H1 (cell line): ENCODE measurements at regions not wholly inside any gene's neighbourhood (a gene's known extent, or its start where the extent isn't known, plus 50 kb on each side); places are given as distances from the start of the nearest gene placed in this dataset.

Experiments used
- CTCF ChIA-PET: fragments of 300-600 bp; sonication (Branson Sonifier 250); formaldehyde crosslinking; loops from one replicate; lab custom pipeline; 2021; ENCODE audit not compliant: partially characterized antibody; lab: Charles Lee
- POLR2A ChIA-PET: fragments of 300-600 bp; sonication (Branson Sonifier 250); formaldehyde crosslinking; loops from one replicate; lab custom pipeline; 2021; ENCODE audit warnings: inconsistent platforms; ENCODE audit not compliant: partially characterized antibody; lab: Charles Lee
- DNase-seq, 2 experiments: peaks; one replicate each; pipeline versions ENCODE4 v3.0.0 to v3.0.0-alpha.2; 2010 to 2022; ENCODE audit warnings: low spot score in 2 of 2, low read depth in 1 of 2, mixed read lengths in 1 of 2
- FAIRE-seq: peaks from 2 replicates; lab custom pipeline; 2011; peaks lifted over from hg19 to GRCh38; lab: Jason Lieb, UNC
- H2AFZ ChIP-seq: 2 replicates; pipeline ENCODE4 v1.8.1; 2012; ENCODE audit warnings: low read length, inconsistent platforms
- H2AK5ac ChIP-seq: 2 replicates; pipeline ENCODE4 v1.6.1; 2013; ENCODE audit warnings: low read depth, low read length
- H2BK120ac ChIP-seq: replicated peaks from 2 replicates; pipeline ENCODE3; 2013; ENCODE audit warnings: low read depth, low read length, inconsistent platforms
- H2BK12ac ChIP-seq: 2 replicates; pipeline ENCODE4 v1.6.1; 2013; ENCODE audit warnings: low read depth, low read length
- H2BK15ac ChIP-seq: 2 replicates; pipeline ENCODE4 v1.6.1; 2013; ENCODE audit warnings: low read length
- H2BK20ac ChIP-seq: 2 replicates; pipeline ENCODE4 v1.6.1; 2013; ENCODE audit warnings: low read length
- H2BK5ac ChIP-seq: 2 replicates; pipeline ENCODE4 v1.6.1; 2013; ENCODE audit warnings: low read depth, low read length
- H3K14ac ChIP-seq: 2 replicates; pipeline ENCODE4 v1.6.1; 2013; ENCODE audit warnings: inconsistent platforms; ENCODE audit not compliant: insufficient read length
- H3K18ac ChIP-seq: 2 replicates; pipeline ENCODE4 v1.6.1; 2013; ENCODE audit warnings: low read length; ENCODE audit errors: extremely low read depth
- H3K23ac ChIP-seq: 2 replicates; pipeline ENCODE4 v1.6.1; 2013; ENCODE audit warnings: inconsistent platforms; ENCODE audit not compliant: insufficient read length
- H3K23me2 ChIP-seq: 2 replicates; pipeline ENCODE4 v1.6.1; 2013; ENCODE audit warnings: low read depth, low read length
- H3K27ac ChIP-seq: 2 replicates; pipeline ENCODE4 v1.6.1; 2011; ENCODE audit warnings: low read depth, low read length, inconsistent platforms
- H3K27me3 ChIP-seq, 4 experiments: replicated peaks in 1 of 4; 1 replicate in 1 of 4; 2 replicates in 3 of 4; pipeline versions ENCODE4 v1.6.1 to v1.8.1; 2011 to 2013; ENCODE audit warnings: low read length in 3 of 4, mild to moderate bottlenecking in 3 of 4, inconsistent platforms in 2 of 4, mixed read lengths in 2 of 4, moderate library complexity in 1 of 4; ENCODE audit not compliant: control insufficient read depth in 3 of 4, insufficient read depth in 3 of 4; ENCODE audit errors: extremely low read depth in 1 of 4
- H3K36me3 ChIP-seq, 4 experiments: 2 replicates each; pipeline versions ENCODE4 v1.6.1 to v1.8.1; 2011 to 2013; ENCODE audit warnings: mild to moderate bottlenecking in 4 of 4, low read length in 3 of 4, moderate library complexity in 2 of 4, control low read depth in 1 of 4, inconsistent platforms in 1 of 4; ENCODE audit not compliant: insufficient read depth in 4 of 4, control insufficient read depth in 2 of 4
- H3K4ac ChIP-seq: replicated peaks from 2 replicates; pipeline ENCODE3; 2013; ENCODE audit warnings: low read length, low read depth, mixed read lengths, inconsistent platforms; ENCODE audit not compliant: insufficient read length
- H3K4me1 ChIP-seq, 4 experiments: replicated peaks in 1 of 4; 1 replicate in 1 of 4; 2 replicates in 3 of 4; pipeline versions ENCODE4 v1.6.1 to v1.8.1; 2011 to 2013; ENCODE audit warnings: low read length in 3 of 4, inconsistent platforms in 2 of 4, mixed read lengths in 1 of 4; ENCODE audit not compliant: insufficient read depth in 4 of 4, control insufficient read depth in 3 of 4
- H3K4me2 ChIP-seq, 2 experiments: 2 replicates each; pipeline versions ENCODE4 v1.6.1 to v1.8.1; 2011 to 2013; ENCODE audit warnings: low read depth in 2 of 2, low read length in 2 of 2, control low read depth in 1 of 2, inconsistent platforms in 1 of 2, mild to moderate bottlenecking in 1 of 2; ENCODE audit not compliant: insufficient read depth in 1 of 2
- H3K4me3 ChIP-seq, 4 experiments: fragments of 200-600, 300-600 bp in 1 of 4; sonication (generic), shearing (Covaris generic), sonication (Bioruptor Twin) in 1 of 4; 2 replicates each; pipeline versions ENCODE4 v1.5.1 to v1.8.1; 2011 to 2016; ENCODE audit warnings: low read length in 4 of 4, low read depth in 3 of 4, control low read depth in 2 of 4, inconsistent platforms in 2 of 4, mild to moderate bottlenecking in 2 of 4, mixed read lengths in 1 of 4, moderate library complexity in 1 of 4; ENCODE audit not compliant: insufficient read depth in 2 of 4; ENCODE audit errors: extremely low read depth in 1 of 4
- H3K56ac ChIP-seq: replicated peaks from 2 replicates; pipeline ENCODE3; 2013; ENCODE audit warnings: low read depth, mild to moderate bottlenecking, mixed read lengths, low read length, inconsistent platforms; ENCODE audit not compliant: insufficient read length
- H3K79me1 ChIP-seq: 2 replicates; pipeline ENCODE4 v1.6.1; 2013; ENCODE audit warnings: low read depth, low read length, control low read depth
- H3K79me2 ChIP-seq, 2 experiments: 2 replicates each; pipeline versions ENCODE4 v1.6.1 to v1.8.1; 2012 to 2013; ENCODE audit warnings: low read length in 2 of 2, mild to moderate bottlenecking in 2 of 2, inconsistent platforms in 1 of 2; ENCODE audit not compliant: insufficient read depth in 2 of 2, control insufficient read depth in 1 of 2
- H3K9ac ChIP-seq, 4 experiments: replicated peaks in 1 of 4; 1 replicate in 1 of 4; 2 replicates in 3 of 4; pipeline versions ENCODE4 v1.6.1 to v1.8.1; 2011 to 2013; ENCODE audit warnings: low read depth in 3 of 4, low read length in 3 of 4, control low read depth in 2 of 4, mild to moderate bottlenecking in 2 of 4, moderate library complexity in 2 of 4, inconsistent platforms in 1 of 4; ENCODE audit errors: extremely low read depth in 1 of 4
- H3K9me3 ChIP-seq, 2 experiments: 2 replicates each; pipeline versions ENCODE4 v1.6.1 to v1.8.1; 2012 to 2013; ENCODE audit warnings: mild to moderate bottlenecking in 2 of 2, moderate library complexity in 2 of 2, control low read depth in 1 of 2, inconsistent platforms in 1 of 2, low read depth in 1 of 2, low read length in 1 of 2, mixed read lengths in 1 of 2; ENCODE audit not compliant: insufficient read depth in 2 of 2
- H4K20me1 ChIP-seq, 2 experiments: replicated peaks in 1 of 2; 2 replicates each; pipeline versions ENCODE3 to v1.8.1; 2011 to 2013; ENCODE audit warnings: inconsistent platforms in 2 of 2, low read length in 2 of 2, mild to moderate bottlenecking in 1 of 2; ENCODE audit not compliant: insufficient read depth in 2 of 2, control insufficient read depth in 1 of 2
- H4K5ac ChIP-seq: 2 replicates; pipeline ENCODE4 v1.6.1; 2013; ENCODE audit warnings: low read length, low read depth, mixed read lengths, inconsistent platforms; ENCODE audit not compliant: insufficient read length
- H4K8ac ChIP-seq: 2 replicates; pipeline ENCODE4 v1.8.0; 2013; ENCODE audit warnings: mild to moderate bottlenecking, moderate library complexity, low read length, inconsistent platforms; ENCODE audit not compliant: insufficient read depth; ENCODE audit errors: extremely low read depth
- H4K91ac ChIP-seq: replicated peaks from 2 replicates; pipeline ENCODE3; 2013; ENCODE audit warnings: low read length, mixed read lengths, inconsistent platforms; ENCODE audit not compliant: insufficient read length
- CHD2 ChIP-seq: IDR thresholded peaks from 2 replicates; pipeline ENCODE4 v1.6.1; 2012; ENCODE audit warnings: low read length, improper control_type of control experiment
- CTBP2 ChIP-seq: IDR thresholded peaks from 2 replicates; pipeline ENCODE4 v1.7.0; 2011; ENCODE audit warnings: borderline replicate concordance, mild to moderate bottlenecking, moderate library complexity, mixed read lengths, low read length; ENCODE audit not compliant: insufficient read depth, insufficient read length
- EGR1 ChIP-seq: IDR thresholded peaks from 2 replicates; pipeline ENCODE4 v1.6.1; 2011; ENCODE audit warnings: low read depth, low read length, borderline replicate concordance
- GABPA ChIP-seq: IDR thresholded peaks from 2 replicates; pipeline ENCODE4 v1.6.1; 2011; ENCODE audit warnings: mild to moderate bottlenecking, low read length, moderate library complexity, borderline replicate concordance; ENCODE audit not compliant: insufficient read depth
- JUN ChIP-seq: IDR thresholded peaks from 2 replicates; pipeline ENCODE4 v1.6.1; 2011; ENCODE audit warnings: low read depth, mild to moderate bottlenecking, improper control_type of control experiment, low read length
- KDM5A ChIP-seq: fragments of 200-600 bp; IDR thresholded peaks from 2 replicates; pipeline ENCODE4 v1.7.1; 2012; ENCODE audit warnings: mild to moderate bottlenecking, low read length, inconsistent platforms, mixed read lengths
- NANOG ChIP-seq: IDR thresholded peaks from 2 replicates; pipeline ENCODE4 v1.6.1; 2011; ENCODE audit warnings: low read length, low read depth, mild to moderate bottlenecking, inconsistent platforms; ENCODE audit not compliant: insufficient read depth, poor library complexity, severe bottlenecking
- NRF1 ChIP-seq: IDR thresholded peaks from 2 replicates; pipeline ENCODE4 v1.6.1; 2011; ENCODE audit warnings: mild to moderate bottlenecking, low read depth, low read length, improper control_type of control experiment
- PHF8 ChIP-seq: fragments of 200-600 bp; sonication (generic); conservative IDR thresholded peaks from 2 replicates; pipeline ENCODE4 v1.7.1; 2012; ENCODE audit warnings: low read depth, mild to moderate bottlenecking, inconsistent platforms, low read length, moderate library complexity
- SAP30 ChIP-seq: fragments of 300-600 bp; sonication (generic); IDR thresholded peaks from 2 replicates; pipeline ENCODE4 v1.7.1; 2012; ENCODE audit warnings: low read length, moderate library complexity, mild to moderate bottlenecking, inconsistent platforms; ENCODE audit not compliant: insufficient read depth, insufficient replicate concordance
- SIN3A ChIP-seq, 2 experiments: IDR thresholded peaks in 1 of 2; conservative IDR thresholded peaks in 1 of 2; 2 replicates each; pipeline ENCODE4 v1.6.1; 2011 to 2012; ENCODE audit warnings: low read length in 2 of 2, improper control_type of control experiment in 1 of 2, low read depth in 1 of 2, mild to moderate bottlenecking in 1 of 2
- SIRT6 ChIP-seq: IDR thresholded peaks from one replicate; pipeline ENCODE4 v1.7.1; 2012; ENCODE audit warnings: low read length, inconsistent platforms
- SP4 ChIP-seq: IDR thresholded peaks from 2 replicates; pipeline ENCODE4 v1.6.1; 2012; ENCODE audit warnings: low read length, inconsistent platforms
- SUZ12 ChIP-seq: fragments of 200-600 bp; sonication (generic); IDR thresholded peaks from 2 replicates; pipeline ENCODE4 v1.6.1; 2012; ENCODE audit warnings: mild to moderate bottlenecking, inconsistent platforms, low read length, moderate library complexity, mixed read lengths
- TAF7 ChIP-seq: optimal IDR thresholded peaks from 2 replicates; pipeline ENCODE3; 2011; ENCODE audit warnings: low read depth, mild to moderate bottlenecking, inconsistent platforms, low read length, moderate library complexity, borderline replicate concordance
- YY1 ChIP-seq: IDR thresholded peaks from 2 replicates; pipeline ENCODE4 v1.6.1; 2011; ENCODE audit warnings: low read depth, mild to moderate bottlenecking, low read length
- WGBS, 2 experiments: shearing (Covaris generic) in 1 of 2; methylation state at CpG; one replicate each; pipeline versions ENCODE4 v1.1.6 to v1.1.7; 2013 to 2015; ENCODE audit warnings: low lambda C conversion rate in 2 of 2, mixed read lengths in 2 of 2, inconsistent platforms in 1 of 2, low coverage in 1 of 2, missing lambda C conversion rate in 1 of 2; ENCODE audit not compliant: insufficient replicate concordance in 2 of 2, insufficient coverage in 1 of 2, insufficient read length in 1 of 2; ENCODE audit errors: extremely low coverage in 1 of 2, missing lambda C conversion rate in 1 of 2; 5-methylcytosine and 5-hydroxymethylcytosine counted together

DNA sequence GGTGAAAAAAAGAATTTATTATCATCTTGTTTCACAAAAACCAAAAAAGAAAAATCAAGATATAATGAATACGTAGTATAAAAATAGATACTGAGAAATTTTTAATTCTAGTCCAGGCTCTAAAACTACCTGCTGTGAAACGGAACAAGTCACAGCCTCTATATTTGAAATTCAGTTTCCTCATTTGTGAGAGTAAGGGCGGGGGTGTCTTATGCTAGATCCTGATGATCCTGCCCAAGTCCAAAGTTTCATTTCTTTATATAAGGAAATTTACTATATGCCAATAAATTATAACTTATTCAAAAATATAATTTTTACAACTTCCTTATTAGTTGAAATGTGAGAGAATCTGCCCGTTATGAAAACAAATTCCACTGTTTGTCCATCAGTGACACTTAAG lies 385.7 kb downstream of the CGGBP1 start:
- ChIA-PET POLR2A (no interaction called here), CTCF (no interaction called here)
- H3K23ac ChIP-seq, result no peak overlapping the region
- H2AFZ ChIP-seq, result no peak overlapping the region
- no peak overlapping the region for H4K91ac ChIP-seq
- no peaks in the 10 kb centered on the region for H3K23me2 ChIP-seq
- no peak overlapping the region for H2BK15ac ChIP-seq
- H3K4me3 ChIP-seq, result no peak overlapping the region
- H4K5ac ChIP-seq, result no peak overlapping the region
- no peak overlapping the region for H2BK20ac ChIP-seq
- H3K27ac ChIP-seq, result no peak overlapping the region
- H3K4ac ChIP-seq, result no peak overlapping the region
- H2BK12ac ChIP-seq, result no peak overlapping the region
- no peaks in the 10 kb centered on the region for H3K36me3 ChIP-seq
- no peak for DNase-seq
- no peak overlapping the region for H3K14ac ChIP-seq
- H3K79me2 ChIP-seq, result no peaks in the 10 kb centered on the region
- no peak overlapping the region for H3K9ac ChIP-seq
- H3K4me1 ChIP-seq, result no peaks in the 10 kb centered on the region; a peak in 1 of 7 replicates
- H3K56ac ChIP-seq, result no peak overlapping the region
- H2BK120ac ChIP-seq, result no peak overlapping the region
- WGBS, 2 experiments, result 94% methylated on average over 4 of the region's 4 CpGs; no CpG with 5 or more reads in 1 of the 2 experiments
- H2AK5ac ChIP-seq, result no peak overlapping the region
- no peaks in the 10 kb centered on the region for H3K79me1 ChIP-seq
- H3K9me3 ChIP-seq, result no peaks in the 10 kb centered on the region
- no peak overlapping the region for H2BK5ac ChIP-seq
- H4K8ac ChIP-seq, result no peak overlapping the region
- FAIRE-seq, result no peak
- no peaks in the 10 kb centered on the region for H4K20me1 ChIP-seq
- no peaks in the 10 kb centered on the region for H3K27me3 ChIP-seq
- H3K18ac ChIP-seq, result no peak overlapping the region
- no peak overlapping the region for H3K4me2 ChIP-seq
- TF ChIP-seq EGR1 (no peak), CHD2 (no peak), SIRT6 (no peak), SIN3A (conservative IDR thresholded peaks at IDR 0.05 in 1 of 2, IDR thresholded peaks at IDR 0.05 in 1 of 2; ENCODE audit: low read depth in 1 of 2, low read length in 2 of 2) (no peak), SP4 (no peak), NANOG (no peak), KDM5A (no peak), PHF8 (no peak), YY1 (no peak), JUN (no peak), TAF7 (no peak), CTBP2 (no peak), NRF1 (no peak), SAP30 (no peak), GABPA (no peak), SUZ12 (no peak)
